GM12872 (cell line): ENCODE measurements at regions not wholly inside any gene's neighbourhood (a gene's known extent, or its start where the extent isn't known, plus 50 kb on each side); places are given as distances from the start of the nearest gene placed in this dataset.

Experiments used
- TF ChIP-seq, protein P1 (sequence below): IDR thresholded peaks from 3 replicates; pipeline ENCODE4 v1.5.1; 2011; ENCODE audit warnings: low read depth, mild to moderate bottlenecking, low read length, moderate library complexity; ENCODE audit not compliant: insufficient read depth

DNA sequence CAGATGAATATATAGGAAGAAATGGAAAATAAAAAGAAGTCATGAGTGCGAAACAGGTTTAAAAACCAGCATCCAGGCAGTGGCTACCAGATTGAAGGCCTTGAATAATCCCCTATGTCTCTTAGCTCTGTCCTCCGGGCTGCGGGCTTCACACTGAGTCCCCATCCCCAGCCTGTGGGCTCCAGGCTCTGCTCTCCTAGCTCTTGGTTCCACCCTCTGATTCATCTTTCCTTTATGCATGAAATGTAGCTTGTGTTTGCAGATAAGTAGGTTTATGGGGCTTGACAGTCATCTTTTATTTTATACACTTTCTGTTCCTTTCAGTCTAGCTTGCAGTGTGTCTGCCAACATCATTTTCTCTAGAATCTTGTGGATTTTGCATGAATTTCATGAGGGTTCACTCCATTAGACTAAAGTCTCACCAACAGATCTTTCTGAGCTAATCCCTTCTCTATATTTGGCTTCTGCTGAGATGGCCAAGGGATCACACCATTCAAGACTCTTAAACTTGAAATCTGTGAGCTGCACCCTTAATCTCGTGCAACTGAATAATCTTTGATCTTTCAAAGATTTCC, 174.5 kb downstream of the PLPPR4 start:
- TF ChIP-seq, protein P1, sequence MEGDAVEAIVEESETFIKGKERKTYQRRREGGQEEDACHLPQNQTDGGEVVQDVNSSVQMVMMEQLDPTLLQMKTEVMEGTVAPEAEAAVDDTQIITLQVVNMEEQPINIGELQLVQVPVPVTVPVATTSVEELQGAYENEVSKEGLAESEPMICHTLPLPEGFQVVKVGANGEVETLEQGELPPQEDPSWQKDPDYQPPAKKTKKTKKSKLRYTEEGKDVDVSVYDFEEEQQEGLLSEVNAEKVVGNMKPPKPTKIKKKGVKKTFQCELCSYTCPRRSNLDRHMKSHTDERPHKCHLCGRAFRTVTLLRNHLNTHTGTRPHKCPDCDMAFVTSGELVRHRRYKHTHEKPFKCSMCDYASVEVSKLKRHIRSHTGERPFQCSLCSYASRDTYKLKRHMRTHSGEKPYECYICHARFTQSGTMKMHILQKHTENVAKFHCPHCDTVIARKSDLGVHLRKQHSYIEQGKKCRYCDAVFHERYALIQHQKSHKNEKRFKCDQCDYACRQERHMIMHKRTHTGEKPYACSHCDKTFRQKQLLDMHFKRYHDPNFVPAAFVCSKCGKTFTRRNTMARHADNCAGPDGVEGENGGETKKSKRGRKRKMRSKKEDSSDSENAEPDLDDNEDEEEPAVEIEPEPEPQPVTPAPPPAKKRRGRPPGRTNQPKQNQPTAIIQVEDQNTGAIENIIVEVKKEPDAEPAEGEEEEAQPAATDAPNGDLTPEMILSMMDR = no peak

GRCh38 chr1:99439433-99440075, 175.3 kb downstream of the PLPPR4 start:
- TF ChIP-seq, protein P1 = no peak

- TF ChIP-seq, protein P1 = no peak
Observed at GRCh38 chr1:99441299-99442095, 177.2 kb downstream of the PLPPR4 start.

GRCh38 chr1:99445071-99445470, 180.8 kb downstream of the PLPPR4 start:
- TF ChIP-seq, protein P1 = no peak

DNA sequence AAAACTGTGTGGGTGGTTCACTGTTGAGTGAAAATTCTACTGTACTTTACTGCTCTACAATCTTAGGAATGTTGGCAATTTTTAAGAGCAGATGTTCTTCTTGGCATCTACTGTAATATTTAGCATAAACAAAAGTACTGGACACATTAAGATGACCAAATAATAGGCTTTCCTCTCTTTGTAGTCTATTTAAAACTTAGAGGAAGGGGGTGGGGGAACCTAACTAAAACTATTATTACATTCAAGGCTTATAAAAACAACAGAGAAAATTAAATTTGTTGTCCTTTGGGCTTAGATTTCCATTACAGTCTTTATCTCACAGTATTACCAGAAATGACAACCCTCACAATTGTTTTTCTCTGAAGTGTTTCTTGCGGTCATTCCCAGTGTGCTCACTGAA, 181.2 kb downstream of the PLPPR4 start:
- TF ChIP-seq, protein P1 = no peak

- TF ChIP-seq, protein P1 = no peak
Observed at GRCh38 chr1:99447721-99448120, 183.4 kb downstream of the PLPPR4 start.

- TF ChIP-seq, protein P1 = no peak
Observed at GRCh38 chr1:99455760-99456159, 190.2 kb upstream of the PALMD start.
